SK-N-SH (cell line): ENCODE measurements at regions not wholly inside any gene's neighbourhood (a gene's known extent, or its start where the extent isn't known, plus 50 kb on each side); places are given as distances from the start of the nearest gene placed in this dataset.

Source experiments
- CHD2 ChIP-seq: fragments of 150-350 bp; IDR thresholded peaks from 2 replicates; pipeline ENCODE4 v1.6.1; 2018; ENCODE audit warnings: low read length; ENCODE audit not compliant: partially characterized antibody
- CTCF ChIP-seq: fragments of 200-600 bp; sonication (generic); IDR thresholded peaks from 2 replicates; pipeline ENCODE4 v1.6.1; 2017; ENCODE audit warnings: antibody characterized with exemption, mild to moderate bottlenecking, moderate library complexity
- ELF1 ChIP-seq: IDR thresholded peaks from 2 replicates; pipeline ENCODE4 v1.4.0; 2012
- EP300 ChIP-seq, 2 experiments: IDR thresholded peaks; 2 replicates each; pipeline versions ENCODE4 v1.4.0 to v1.6.1; 2012; ENCODE audit warnings: borderline replicate concordance in 1 of 2, low read depth in 1 of 2, low read length in 1 of 2
- FOSL2 ChIP-seq: IDR thresholded peaks from 2 replicates; pipeline ENCODE4 v1.4.0; 2012; ENCODE audit warnings: low read depth, mild to moderate bottlenecking, moderate library complexity, borderline replicate concordance
- POLR2AphosphoS5 ChIP-seq: IDR thresholded peaks from 2 replicates; pipeline ENCODE4 v1.6.1; 2012; ENCODE audit warnings: low read depth, low read length
- RCOR1 ChIP-seq: fragments of 150-350 bp; IDR thresholded peaks from 2 replicates; pipeline ENCODE4 v1.6.1; 2017; ENCODE audit warnings: antibody characterized with exemption, low read length
- SIN3A ChIP-seq: IDR thresholded peaks from 2 replicates; pipeline ENCODE4 v1.6.1; 2012; ENCODE audit warnings: low read depth, mild to moderate bottlenecking, low read length, moderate library complexity, borderline replicate concordance
- USF2 ChIP-seq: fragments of 150-350 bp; IDR thresholded peaks from 2 replicates; pipeline ENCODE4 v1.6.1; 2017; ENCODE audit warnings: antibody characterized with exemption, low read length, low read depth, borderline replicate concordance
- YY1 ChIP-seq: IDR thresholded peaks from 2 replicates; pipeline ENCODE4 v1.4.0; 2012; ENCODE audit warnings: low read depth, mild to moderate bottlenecking

GRCh38 chr1:59078866-59079265 lies 218.0 kb upstream of the FGGY start:
- no peak for TF ChIP-seq FOSL2
- TF ChIP-seq EP300 (IDR thresholded peaks at IDR 0.05; ENCODE audit: borderline replicate concordance in 1 of 2, low read depth in 1 of 2, low read length in 1 of 2): no peak
- TF ChIP-seq YY1: no peak
- no peak for TF ChIP-seq RCOR1
- no peak for TF ChIP-seq CTCF
- TF ChIP-seq ELF1: no peak
- no peak for TF ChIP-seq SIN3A
- TF ChIP-seq POLR2AphosphoS5: no peak
- TF ChIP-seq USF2: no peak
- TF ChIP-seq CHD2: no peak
